DOHH2 (cell line): ENCODE measurements at regions not wholly inside any gene's neighbourhood (a gene's known extent, or its start where the extent isn't known, plus 50 kb on each side); places are given as distances from the start of the nearest gene placed in this dataset.

Source experiments
- H3F3A ChIP-seq: fragments of 200-600 bp; sonication (generic), shearing (Covaris generic); 2 replicates; pipeline ENCODE4 v1.6.0; 2016; ENCODE audit warnings: antibody characterized with exemption, mild to moderate bottlenecking; ENCODE audit not compliant: control insufficient read depth, insufficient read depth
- H3K27ac ChIP-seq: fragments of 200-600 bp; sonication (generic); 2 replicates; pipeline ENCODE4 v1.5.1; 2014; ENCODE audit warnings: low read depth, mild to moderate bottlenecking, low read length, moderate library complexity
- H3K27me3 ChIP-seq: fragments of 200-600 bp; sonication (generic); 2 replicates; pipeline ENCODE4 v1.6.1; 2014; ENCODE audit warnings: mild to moderate bottlenecking, low read length, mixed read lengths; ENCODE audit not compliant: control insufficient read depth
- H3K36me3 ChIP-seq: fragments of 200-600 bp; sonication (generic); 2 replicates; pipeline ENCODE4 v1.6.1; 2014; ENCODE audit warnings: mild to moderate bottlenecking, low read length, moderate library complexity, mixed read lengths; ENCODE audit not compliant: control insufficient read depth
- H3K4me1 ChIP-seq: fragments of 200-600 bp; sonication (generic); 2 replicates; pipeline ENCODE4 v1.6.1; 2014; ENCODE audit warnings: mild to moderate bottlenecking, low read length, mixed read lengths; ENCODE audit not compliant: control insufficient read depth
- H3K4me2 ChIP-seq: fragments of 200-600 bp; sonication (generic); 2 replicates; pipeline ENCODE4 v1.6.0; 2014; ENCODE audit warnings: mild to moderate bottlenecking, low read length, moderate library complexity
- H3K4me3 ChIP-seq: fragments of 200-600 bp; sonication (generic); 2 replicates; pipeline ENCODE4 v1.5.1; 2014; ENCODE audit warnings: mild to moderate bottlenecking, low read length, mixed read lengths
- H3K79me2 ChIP-seq: fragments of 200-600 bp; sonication (generic); 2 replicates; pipeline ENCODE4 v1.6.1; 2014; ENCODE audit warnings: mild to moderate bottlenecking, low read length, mixed read lengths; ENCODE audit not compliant: control insufficient read depth
- H3K9me2 ChIP-seq: fragments of 200-600 bp; sonication (generic); replicated peaks from 2 replicates; pipeline ENCODE4 v1.6.1; 2014; ENCODE audit warnings: mild to moderate bottlenecking, low read length, mixed read lengths; ENCODE audit not compliant: control insufficient read depth
- H3K9me3 ChIP-seq: fragments of 200-600 bp; sonication (generic); 2 replicates; pipeline ENCODE4 v1.6.1; 2014; ENCODE audit warnings: antibody characterized with exemption, low read length, mixed read lengths; ENCODE audit not compliant: control insufficient read depth, insufficient read depth
- H4K20me1 ChIP-seq: fragments of 200-600 bp; sonication (generic); 2 replicates; pipeline ENCODE4 v1.6.0; 2014; ENCODE audit warnings: low read depth, mild to moderate bottlenecking, antibody characterized with exemption, low read length, moderate library complexity; ENCODE audit not compliant: control insufficient read depth, insufficient read depth
- EZH2phosphoT487 ChIP-seq: fragments of 200-600 bp; sonication (generic); IDR thresholded peaks from 2 replicates; pipeline ENCODE4 v1.6.1; 2017; ENCODE audit warnings: borderline replicate concordance, mild to moderate bottlenecking, antibody characterized with exemption, low read length, moderate library complexity, mixed read lengths
- TF ChIP-seq, protein P1 (sequence below): fragments of 200-600 bp; sonication (generic); IDR thresholded peaks from one replicate; pipeline ENCODE4 v1.5.1; 2014; ENCODE audit warnings: antibody characterized with exemption, mild to moderate bottlenecking, low read depth, low read length; ENCODE audit not compliant: poor library complexity, severe bottlenecking

DNA sequence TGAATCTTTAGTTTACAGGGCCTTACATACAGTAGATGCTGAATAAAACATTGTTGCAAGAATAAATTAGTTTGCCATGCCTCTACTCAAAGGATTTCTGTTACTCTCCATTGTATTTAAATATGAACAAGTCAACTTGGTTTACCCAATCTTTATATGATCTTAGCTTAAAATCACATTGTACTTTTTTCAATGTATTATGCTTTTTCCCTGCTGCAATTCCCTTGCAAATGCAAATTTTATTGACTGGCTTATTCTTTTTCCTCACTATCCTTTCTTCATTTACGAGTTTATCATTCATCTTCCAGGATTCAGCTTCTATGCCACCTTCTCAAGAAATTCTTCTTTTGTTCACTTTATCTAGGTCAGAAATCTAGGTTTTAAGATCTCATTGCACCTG lies 571.4 kb upstream of the ZNF804A start:
- H3K27me3 ChIP-seq = no peaks in the 10 kb centered on the region
- H3K9me2 ChIP-seq = no peaks in the 10 kb centered on the region
- no peaks in the 10 kb centered on the region for H3F3A ChIP-seq
- H3K79me2 ChIP-seq = no peaks in the 10 kb centered on the region
- no peaks in the 10 kb centered on the region for H3K36me3 ChIP-seq
- no peak overlapping the region for H3K27ac ChIP-seq
- no peak overlapping the region for H3K4me3 ChIP-seq
- no peak overlapping the region for H3K4me2 ChIP-seq
- no peaks in the 10 kb centered on the region for H3K9me3 ChIP-seq
- H4K20me1 ChIP-seq = no peaks in the 10 kb centered on the region
- TF ChIP-seq EZH2phosphoT487 = no peak
- TF ChIP-seq, protein P1, sequence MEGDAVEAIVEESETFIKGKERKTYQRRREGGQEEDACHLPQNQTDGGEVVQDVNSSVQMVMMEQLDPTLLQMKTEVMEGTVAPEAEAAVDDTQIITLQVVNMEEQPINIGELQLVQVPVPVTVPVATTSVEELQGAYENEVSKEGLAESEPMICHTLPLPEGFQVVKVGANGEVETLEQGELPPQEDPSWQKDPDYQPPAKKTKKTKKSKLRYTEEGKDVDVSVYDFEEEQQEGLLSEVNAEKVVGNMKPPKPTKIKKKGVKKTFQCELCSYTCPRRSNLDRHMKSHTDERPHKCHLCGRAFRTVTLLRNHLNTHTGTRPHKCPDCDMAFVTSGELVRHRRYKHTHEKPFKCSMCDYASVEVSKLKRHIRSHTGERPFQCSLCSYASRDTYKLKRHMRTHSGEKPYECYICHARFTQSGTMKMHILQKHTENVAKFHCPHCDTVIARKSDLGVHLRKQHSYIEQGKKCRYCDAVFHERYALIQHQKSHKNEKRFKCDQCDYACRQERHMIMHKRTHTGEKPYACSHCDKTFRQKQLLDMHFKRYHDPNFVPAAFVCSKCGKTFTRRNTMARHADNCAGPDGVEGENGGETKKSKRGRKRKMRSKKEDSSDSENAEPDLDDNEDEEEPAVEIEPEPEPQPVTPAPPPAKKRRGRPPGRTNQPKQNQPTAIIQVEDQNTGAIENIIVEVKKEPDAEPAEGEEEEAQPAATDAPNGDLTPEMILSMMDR = no peak
- H3K4me1 ChIP-seq = no peaks in the 10 kb centered on the region

DNA sequence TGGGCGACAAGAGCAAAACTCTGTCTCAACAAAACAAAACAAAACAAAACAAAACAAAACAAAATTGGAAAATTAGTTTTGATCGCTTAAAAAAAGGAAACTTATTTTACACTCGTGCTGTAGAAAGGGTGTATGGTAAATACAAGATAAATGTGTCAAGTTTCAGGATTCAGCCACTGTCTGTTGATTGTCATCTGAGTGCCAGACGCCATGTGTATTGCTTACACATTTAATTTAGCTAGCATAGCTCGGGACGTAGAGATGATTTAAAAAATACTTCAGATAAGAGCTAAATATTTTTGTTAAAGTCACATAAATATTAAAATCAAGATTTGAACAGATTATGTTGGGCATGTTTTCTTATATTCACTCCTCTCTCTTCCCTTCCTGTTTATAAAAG lies 568.1 kb upstream of the ZNF804A start:
- Histone ChIP-seq H3K36me3 (no peaks in the 10 kb centered on the region), H3K9me2 (no peaks in the 10 kb centered on the region), H3F3A (no peaks in the 10 kb centered on the region), H4K20me1 (no peaks in the 10 kb centered on the region), H3K4me1 (no peaks in the 10 kb centered on the region), H3K9me3 (no peaks in the 10 kb centered on the region), H3K27me3 (no peaks in the 10 kb centered on the region), H3K4me3 (no peak overlapping the region), H3K27ac (no peak overlapping the region), H3K4me2 (no peak overlapping the region), H3K79me2 (no peaks in the 10 kb centered on the region)
- TF ChIP-seq EZH2phosphoT487 = no peak
- TF ChIP-seq, protein P1 = no peak

DNA sequence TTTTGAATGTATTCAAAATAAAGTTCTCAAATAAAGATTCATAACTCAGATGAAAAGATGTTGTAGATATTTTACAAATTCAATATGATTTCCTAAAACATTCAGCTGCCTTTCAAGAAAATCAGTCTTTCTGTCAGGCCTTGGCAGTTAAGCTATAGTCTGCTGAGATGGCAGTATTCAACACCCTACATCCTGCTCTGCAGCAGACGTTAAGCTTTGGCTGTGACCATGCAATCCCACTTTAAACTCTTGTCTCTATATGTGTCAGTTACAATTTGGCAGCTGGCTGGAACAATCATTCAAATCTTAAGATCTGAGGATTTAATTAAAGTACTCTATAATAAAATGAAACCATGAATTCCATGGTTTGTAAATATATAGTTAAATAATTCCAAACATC lies 567.3 kb upstream of the ZNF804A start:
- Histone ChIP-seq H3K36me3 (no peaks in the 10 kb centered on the region), H3K4me1 (no peaks in the 10 kb centered on the region), H3F3A (no peaks in the 10 kb centered on the region), H3K27me3 (no peaks in the 10 kb centered on the region), H4K20me1 (no peaks in the 10 kb centered on the region), H3K79me2 (no peaks in the 10 kb centered on the region), H3K27ac (no peak overlapping the region), H3K9me2 (no peaks in the 10 kb centered on the region), H3K9me3 (no peaks in the 10 kb centered on the region), H3K4me2 (no peak overlapping the region), H3K4me3 (no peak overlapping the region)
- no peak for TF ChIP-seq EZH2phosphoT487

DNA sequence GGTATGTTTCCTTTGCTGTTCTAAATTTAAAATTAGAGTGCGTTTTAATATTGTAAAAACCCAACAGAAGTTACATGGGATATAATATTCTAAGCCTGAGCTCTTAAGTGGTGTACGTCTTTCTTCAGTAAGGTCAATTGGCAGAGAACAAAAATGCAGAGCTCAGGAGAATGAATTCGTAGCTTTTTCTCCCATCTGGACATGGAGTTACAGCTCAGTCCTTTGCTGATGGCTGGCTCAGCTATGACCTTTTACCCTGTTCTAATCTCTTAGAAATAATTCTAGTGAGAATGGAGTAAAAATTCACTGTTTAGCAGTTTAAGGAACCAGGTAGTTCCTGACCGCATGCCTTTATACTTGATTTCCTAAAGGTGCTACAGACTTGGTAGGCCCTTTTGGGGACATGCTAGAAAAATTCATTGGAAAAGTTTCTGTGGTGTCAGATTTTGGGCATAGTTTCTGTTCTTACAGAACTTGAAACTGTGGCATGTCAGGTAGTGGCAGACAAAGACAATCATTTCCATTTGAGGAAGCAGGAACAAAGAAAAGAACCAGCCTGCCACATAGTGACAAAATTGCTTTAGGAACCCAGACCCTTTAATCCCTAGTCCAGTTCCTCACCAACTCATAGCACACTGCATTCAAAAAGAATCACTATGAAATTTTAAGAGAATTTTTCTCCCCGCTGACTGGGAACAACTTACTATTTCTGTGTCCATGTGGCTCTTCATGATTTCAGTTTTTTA lies 566.8 kb upstream of the ZNF804A start:
- TF ChIP-seq, protein P1 = no peak
- Histone ChIP-seq H3K4me3 (no peak overlapping the region), H3K4me1 (no peaks in the 10 kb centered on the region), H3K9me2 (no peaks in the 10 kb centered on the region), H3K4me2 (no peak overlapping the region), H3K79me2 (no peaks in the 10 kb centered on the region), H3K36me3 (no peaks in the 10 kb centered on the region), H3K9me3 (no peaks in the 10 kb centered on the region), H3K27ac (no peak overlapping the region), H4K20me1 (no peaks in the 10 kb centered on the region), H3F3A (no peaks in the 10 kb centered on the region), H3K27me3 (no peaks in the 10 kb centered on the region)
